H1 (cell line): ENCODE measurements at regions not wholly inside any gene's neighbourhood (a gene's known extent, or its start where the extent isn't known, plus 50 kb on each side); places are given as distances from the start of the nearest gene placed in this dataset.

Experiments used
- CTCF ChIA-PET: fragments of 300-600 bp; sonication (Branson Sonifier 250); formaldehyde crosslinking; loops from one replicate; lab custom pipeline; 2021; ENCODE audit not compliant: partially characterized antibody; lab: Charles Lee
- POLR2A ChIA-PET: fragments of 300-600 bp; sonication (Branson Sonifier 250); formaldehyde crosslinking; loops from one replicate; lab custom pipeline; 2021; ENCODE audit warnings: inconsistent platforms; ENCODE audit not compliant: partially characterized antibody; lab: Charles Lee
- DNase-seq, 2 experiments: peaks; one replicate each; pipeline versions ENCODE4 v3.0.0 to v3.0.0-alpha.2; 2010 to 2022; ENCODE audit warnings: low spot score in 2 of 2, low read depth in 1 of 2, mixed read lengths in 1 of 2
- FAIRE-seq: peaks from 2 replicates; lab custom pipeline; 2011; peaks lifted over from hg19 to GRCh38; lab: Jason Lieb, UNC
- H2AFZ ChIP-seq: 2 replicates; pipeline ENCODE4 v1.8.1; 2012; ENCODE audit warnings: low read length, inconsistent platforms
- H2AK5ac ChIP-seq: 2 replicates; pipeline ENCODE4 v1.6.1; 2013; ENCODE audit warnings: low read depth, low read length
- H2BK120ac ChIP-seq: replicated peaks from 2 replicates; pipeline ENCODE3; 2013; ENCODE audit warnings: low read depth, low read length, inconsistent platforms
- H2BK12ac ChIP-seq: 2 replicates; pipeline ENCODE4 v1.6.1; 2013; ENCODE audit warnings: low read depth, low read length
- H2BK15ac ChIP-seq: 2 replicates; pipeline ENCODE4 v1.6.1; 2013; ENCODE audit warnings: low read length
- H2BK20ac ChIP-seq: 2 replicates; pipeline ENCODE4 v1.6.1; 2013; ENCODE audit warnings: low read length
- H2BK5ac ChIP-seq: 2 replicates; pipeline ENCODE4 v1.6.1; 2013; ENCODE audit warnings: low read depth, low read length
- H3K14ac ChIP-seq: 2 replicates; pipeline ENCODE4 v1.6.1; 2013; ENCODE audit warnings: inconsistent platforms; ENCODE audit not compliant: insufficient read length
- H3K18ac ChIP-seq: 2 replicates; pipeline ENCODE4 v1.6.1; 2013; ENCODE audit warnings: low read length; ENCODE audit errors: extremely low read depth
- H3K23ac ChIP-seq: 2 replicates; pipeline ENCODE4 v1.6.1; 2013; ENCODE audit warnings: inconsistent platforms; ENCODE audit not compliant: insufficient read length
- H3K23me2 ChIP-seq: 2 replicates; pipeline ENCODE4 v1.6.1; 2013; ENCODE audit warnings: low read depth, low read length
- H3K27ac ChIP-seq: 2 replicates; pipeline ENCODE4 v1.6.1; 2011; ENCODE audit warnings: low read depth, low read length, inconsistent platforms
- H3K27me3 ChIP-seq, 4 experiments: replicated peaks in 1 of 4; 1 replicate in 1 of 4; 2 replicates in 3 of 4; pipeline versions ENCODE4 v1.6.1 to v1.8.1; 2011 to 2013; ENCODE audit warnings: low read length in 3 of 4, mild to moderate bottlenecking in 3 of 4, inconsistent platforms in 2 of 4, mixed read lengths in 2 of 4, moderate library complexity in 1 of 4; ENCODE audit not compliant: control insufficient read depth in 3 of 4, insufficient read depth in 3 of 4; ENCODE audit errors: extremely low read depth in 1 of 4
- H3K36me3 ChIP-seq, 4 experiments: 2 replicates each; pipeline versions ENCODE4 v1.6.1 to v1.8.1; 2011 to 2013; ENCODE audit warnings: mild to moderate bottlenecking in 4 of 4, low read length in 3 of 4, moderate library complexity in 2 of 4, control low read depth in 1 of 4, inconsistent platforms in 1 of 4; ENCODE audit not compliant: insufficient read depth in 4 of 4, control insufficient read depth in 2 of 4
- H3K4ac ChIP-seq: replicated peaks from 2 replicates; pipeline ENCODE3; 2013; ENCODE audit warnings: low read length, low read depth, mixed read lengths, inconsistent platforms; ENCODE audit not compliant: insufficient read length
- H3K4me1 ChIP-seq, 4 experiments: replicated peaks in 1 of 4; 1 replicate in 1 of 4; 2 replicates in 3 of 4; pipeline versions ENCODE4 v1.6.1 to v1.8.1; 2011 to 2013; ENCODE audit warnings: low read length in 3 of 4, inconsistent platforms in 2 of 4, mixed read lengths in 1 of 4; ENCODE audit not compliant: insufficient read depth in 4 of 4, control insufficient read depth in 3 of 4
- H3K4me2 ChIP-seq, 2 experiments: 2 replicates each; pipeline versions ENCODE4 v1.6.1 to v1.8.1; 2011 to 2013; ENCODE audit warnings: low read depth in 2 of 2, low read length in 2 of 2, control low read depth in 1 of 2, inconsistent platforms in 1 of 2, mild to moderate bottlenecking in 1 of 2; ENCODE audit not compliant: insufficient read depth in 1 of 2
- H3K4me3 ChIP-seq, 4 experiments: fragments of 200-600, 300-600 bp in 1 of 4; sonication (generic), shearing (Covaris generic), sonication (Bioruptor Twin) in 1 of 4; 2 replicates each; pipeline versions ENCODE4 v1.5.1 to v1.8.1; 2011 to 2016; ENCODE audit warnings: low read length in 4 of 4, low read depth in 3 of 4, control low read depth in 2 of 4, inconsistent platforms in 2 of 4, mild to moderate bottlenecking in 2 of 4, mixed read lengths in 1 of 4, moderate library complexity in 1 of 4; ENCODE audit not compliant: insufficient read depth in 2 of 4; ENCODE audit errors: extremely low read depth in 1 of 4
- H3K56ac ChIP-seq: replicated peaks from 2 replicates; pipeline ENCODE3; 2013; ENCODE audit warnings: low read depth, mild to moderate bottlenecking, mixed read lengths, low read length, inconsistent platforms; ENCODE audit not compliant: insufficient read length
- H3K79me1 ChIP-seq: 2 replicates; pipeline ENCODE4 v1.6.1; 2013; ENCODE audit warnings: low read depth, low read length, control low read depth
- H3K79me2 ChIP-seq, 2 experiments: 2 replicates each; pipeline versions ENCODE4 v1.6.1 to v1.8.1; 2012 to 2013; ENCODE audit warnings: low read length in 2 of 2, mild to moderate bottlenecking in 2 of 2, inconsistent platforms in 1 of 2; ENCODE audit not compliant: insufficient read depth in 2 of 2, control insufficient read depth in 1 of 2
- H3K9ac ChIP-seq, 4 experiments: replicated peaks in 1 of 4; 1 replicate in 1 of 4; 2 replicates in 3 of 4; pipeline versions ENCODE4 v1.6.1 to v1.8.1; 2011 to 2013; ENCODE audit warnings: low read depth in 3 of 4, low read length in 3 of 4, control low read depth in 2 of 4, mild to moderate bottlenecking in 2 of 4, moderate library complexity in 2 of 4, inconsistent platforms in 1 of 4; ENCODE audit errors: extremely low read depth in 1 of 4
- H3K9me3 ChIP-seq, 2 experiments: 2 replicates each; pipeline versions ENCODE4 v1.6.1 to v1.8.1; 2012 to 2013; ENCODE audit warnings: mild to moderate bottlenecking in 2 of 2, moderate library complexity in 2 of 2, control low read depth in 1 of 2, inconsistent platforms in 1 of 2, low read depth in 1 of 2, low read length in 1 of 2, mixed read lengths in 1 of 2; ENCODE audit not compliant: insufficient read depth in 2 of 2
- H4K20me1 ChIP-seq, 2 experiments: replicated peaks in 1 of 2; 2 replicates each; pipeline versions ENCODE3 to v1.8.1; 2011 to 2013; ENCODE audit warnings: inconsistent platforms in 2 of 2, low read length in 2 of 2, mild to moderate bottlenecking in 1 of 2; ENCODE audit not compliant: insufficient read depth in 2 of 2, control insufficient read depth in 1 of 2
- H4K5ac ChIP-seq: 2 replicates; pipeline ENCODE4 v1.6.1; 2013; ENCODE audit warnings: low read length, low read depth, mixed read lengths, inconsistent platforms; ENCODE audit not compliant: insufficient read length
- H4K8ac ChIP-seq: 2 replicates; pipeline ENCODE4 v1.8.0; 2013; ENCODE audit warnings: mild to moderate bottlenecking, moderate library complexity, low read length, inconsistent platforms; ENCODE audit not compliant: insufficient read depth; ENCODE audit errors: extremely low read depth
- H4K91ac ChIP-seq: replicated peaks from 2 replicates; pipeline ENCODE3; 2013; ENCODE audit warnings: low read length, mixed read lengths, inconsistent platforms; ENCODE audit not compliant: insufficient read length
- ASH2L ChIP-seq: fragments of 200-600, 300-600 bp; sonication (generic); IDR thresholded peaks from one replicate; pipeline ENCODE4 v1.7.1; 2017; ENCODE audit warnings: low read length
- BRCA1 ChIP-seq: IDR thresholded peaks from 2 replicates; pipeline ENCODE4 v1.6.1; 2012; ENCODE audit warnings: low read depth, low read length, improper control_type of control experiment
- CBX5 ChIP-seq: fragments of 300-800, 300-1000 bp; sonication (generic); IDR thresholded peaks from 2 replicates; pipeline ENCODE4 v1.7.1; 2016; ENCODE audit warnings: antibody characterized with exemption, low read length, low read depth
- CEBPB ChIP-seq: IDR thresholded peaks from 2 replicates; pipeline ENCODE4 v1.6.1; 2012; ENCODE audit warnings: low read depth, low read length
- CHD2 ChIP-seq: IDR thresholded peaks from 2 replicates; pipeline ENCODE4 v1.6.1; 2012; ENCODE audit warnings: low read length, improper control_type of control experiment
- HDAC6 ChIP-seq: IDR thresholded peaks from one replicate; pipeline ENCODE4 v1.7.1; 2012; ENCODE audit warnings: low read depth, mild to moderate bottlenecking, inconsistent platforms, low read length, moderate library complexity
- KDM4A ChIP-seq: IDR thresholded peaks from one replicate; pipeline ENCODE4 v1.7.1; 2012; ENCODE audit warnings: low read depth, mild to moderate bottlenecking, moderate library complexity, low read length, inconsistent platforms; ENCODE audit not compliant: severe bottlenecking
- POLR2AphosphoS5 ChIP-seq: IDR thresholded peaks from 2 replicates; pipeline ENCODE4 v1.6.1; 2011; ENCODE audit warnings: low read depth, low read length
- POU5F1 ChIP-seq: IDR thresholded peaks from 2 replicates; pipeline ENCODE4 v1.6.1; 2011; ENCODE audit warnings: low read depth, mild to moderate bottlenecking, low read length, moderate library complexity
- RAD21 ChIP-seq, 2 experiments: IDR thresholded peaks in 1 of 2; conservative IDR thresholded peaks in 1 of 2; 2 replicates each; pipeline ENCODE4 v1.6.1; 2011; ENCODE audit warnings: low read depth in 2 of 2, low read length in 2 of 2, improper control_type of control experiment in 1 of 2, inconsistent platforms in 1 of 2, mild to moderate bottlenecking in 1 of 2, moderate library complexity in 1 of 2
- RFX5 ChIP-seq: IDR thresholded peaks from 2 replicates; pipeline ENCODE4 v1.6.1; 2011; ENCODE audit warnings: low read depth, low read length, improper control_type of control experiment, borderline replicate concordance
- SAP30 ChIP-seq: fragments of 300-600 bp; sonication (generic); IDR thresholded peaks from 2 replicates; pipeline ENCODE4 v1.7.1; 2012; ENCODE audit warnings: low read length, moderate library complexity, mild to moderate bottlenecking, inconsistent platforms; ENCODE audit not compliant: insufficient read depth, insufficient replicate concordance
- SRF ChIP-seq: IDR thresholded peaks from 2 replicates; pipeline ENCODE4 v1.6.1; 2011; ENCODE audit warnings: mild to moderate bottlenecking, low read depth, low read length, moderate library complexity
- ZNF274 ChIP-seq: IDR thresholded peaks from 2 replicates; pipeline ENCODE4 v1.7.0; 2012; ENCODE audit warnings: low read length, borderline replicate concordance; ENCODE audit errors: extremely low read depth
- TF ChIP-seq, protein P1 (sequence below): IDR thresholded peaks from 2 replicates; pipeline ENCODE4 v1.6.1; 2012; ENCODE audit warnings: inconsistent platforms

- H2BK12ac ChIP-seq, result no peak overlapping the region
- POLR2A ChIA-PET, result no interaction called here
- no peak overlapping the region for H4K8ac ChIP-seq
- DNase-seq (no peak), FAIRE-seq (no peak)
- no peaks in the 10 kb centered on the region for H4K20me1 ChIP-seq
- no peak overlapping the region for H2AK5ac ChIP-seq
- no peaks in the 10 kb centered on the region for H3K79me2 ChIP-seq
- no peak overlapping the region for H3K4ac ChIP-seq
- no peaks in the 10 kb centered on the region for H3K4me1 ChIP-seq
- CTCF ChIA-PET, result no interaction called here
- H3K9me3 ChIP-seq, result no peaks in the 10 kb centered on the region
- no peak overlapping the region for H3K14ac ChIP-seq
- H3K27me3 ChIP-seq, result no peaks in the 10 kb centered on the region
- no peak overlapping the region for H3K18ac ChIP-seq
- H3K9ac ChIP-seq, result no peak overlapping the region
- no peak overlapping the region for H2BK120ac ChIP-seq
- no peaks in the 10 kb centered on the region for H3K23me2 ChIP-seq
- H4K5ac ChIP-seq, result no peak overlapping the region
- H3K56ac ChIP-seq, result no peak overlapping the region
- no peak overlapping the region for H2BK15ac ChIP-seq
- no peak overlapping the region for H3K27ac ChIP-seq
- H3K23ac ChIP-seq, result no peak overlapping the region
- no peak overlapping the region for H2BK5ac ChIP-seq
- H2BK20ac ChIP-seq, result no peak overlapping the region
- no peak overlapping the region for H2AFZ ChIP-seq
- TF ChIP-seq HDAC6 (no peak), ASH2L (no peak), POU5F1 (no peak), BRCA1 (no peak), CEBPB (no peak), CBX5 (no peak), KDM4A (no peak), SAP30 (no peak), POLR2AphosphoS5 (no peak), RAD21 (IDR thresholded peaks at IDR 0.05 in 1 of 2, conservative IDR thresholded peaks at IDR 0.05 in 1 of 2; ENCODE audit: low read depth in 2 of 2, low read length in 2 of 2) (no peak), RFX5 (no peak), ZNF274 (no peak), CHD2 (no peak), SRF (no peak)
- TF ChIP-seq, protein P1, sequence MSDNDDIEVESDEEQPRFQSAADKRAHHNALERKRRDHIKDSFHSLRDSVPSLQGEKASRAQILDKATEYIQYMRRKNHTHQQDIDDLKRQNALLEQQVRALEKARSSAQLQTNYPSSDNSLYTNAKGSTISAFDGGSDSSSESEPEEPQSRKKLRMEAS, result no peak
- no peaks in the 10 kb centered on the region for H3K79me1 ChIP-seq
- no peak overlapping the region for H4K91ac ChIP-seq
- H3K4me2 ChIP-seq, result no peak overlapping the region
- H3K36me3 ChIP-seq, result no peaks in the 10 kb centered on the region
- H3K4me3 ChIP-seq, result no peak overlapping the region
Measured at GRCh38 chr17:34116306-34116705, 138.8 kb upstream of the CCL2 start.
